NCI-H1930 (cell line): ENCODE measurements at regions not wholly inside any gene's neighbourhood (a gene's known extent, or its start where the extent isn't known, plus 50 kb on each side); places are given as distances from the start of the nearest gene placed in this dataset.
"Not testable (repeated sequence)": the region's sequence is repeated elsewhere in the genome, so short reads cannot be mapped to it uniquely, and the experiment has no call there.

ENCODE experiments used
- DNase-seq, 2 experiments: peaks; one replicate each; lab custom pipeline; 2025; lab: John Stamatoyannopoulos, UW

- no peak for DNase-seq
These were observed 385.2 kb downstream of the GPAT3 start for GRCh38 chr4:83921124-83921523.

- DNase-seq, result no peak
These were observed 384.5 kb downstream of the GPAT3 start for GRCh38 chr4:83920375-83920774.

- DNase-seq, result no peak
These were observed 381.7 kb downstream of the GPAT3 start for GRCh38 chr4:83917572-83917971.

DNA sequence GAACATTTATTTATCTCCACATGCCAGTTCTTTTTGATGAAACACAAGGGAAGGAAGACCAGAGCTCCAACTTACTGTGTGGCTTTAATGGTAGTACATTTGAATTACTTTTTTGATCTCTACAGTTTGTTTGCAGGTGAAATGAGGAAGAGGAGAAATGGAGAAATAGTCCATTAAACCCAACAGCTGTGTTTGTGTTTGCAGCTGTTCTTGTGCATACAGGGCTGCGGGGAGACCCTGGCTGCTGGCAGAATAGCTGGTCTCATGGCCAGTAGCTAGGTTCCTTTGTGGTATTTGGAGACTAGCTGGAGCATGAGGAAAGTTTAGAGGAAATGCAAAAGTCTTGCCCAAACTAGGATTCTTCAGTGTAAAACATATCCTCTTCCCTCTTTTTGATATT, 374.8 kb downstream of the GPAT3 start:
- no peak for DNase-seq

- DNase-seq, result no peak
These were observed 370.7 kb downstream of the GPAT3 start for GRCh38 chr4:83906561-83906960.

DNA sequence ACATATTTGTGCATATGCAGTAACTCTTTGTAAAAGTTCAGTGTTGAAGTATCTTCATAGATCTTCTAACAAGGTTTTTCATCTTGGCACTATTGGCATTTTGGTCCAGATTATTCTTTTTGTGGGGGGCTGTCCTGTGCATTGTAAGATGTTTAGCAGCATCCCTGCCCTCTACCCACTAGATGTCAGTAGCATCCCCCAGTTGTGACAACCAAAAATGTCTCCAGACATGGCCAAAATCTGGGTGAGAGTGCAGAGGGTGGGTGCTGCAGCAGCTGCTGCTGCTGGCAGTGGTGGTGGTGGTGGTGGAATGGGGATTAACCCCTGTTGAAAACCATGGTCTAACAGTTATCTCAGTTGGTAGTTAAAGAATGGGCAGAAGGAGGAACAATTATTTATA, 370.0 kb downstream of the GPAT3 start:
- peak in 1 of 2 experiments; percentile 25 for DNase-seq

- not testable (repeated sequence) for DNase-seq
These were observed 367.8 kb downstream of the GPAT3 start for GRCh38 chr4:83903740-83904139.

DNA sequence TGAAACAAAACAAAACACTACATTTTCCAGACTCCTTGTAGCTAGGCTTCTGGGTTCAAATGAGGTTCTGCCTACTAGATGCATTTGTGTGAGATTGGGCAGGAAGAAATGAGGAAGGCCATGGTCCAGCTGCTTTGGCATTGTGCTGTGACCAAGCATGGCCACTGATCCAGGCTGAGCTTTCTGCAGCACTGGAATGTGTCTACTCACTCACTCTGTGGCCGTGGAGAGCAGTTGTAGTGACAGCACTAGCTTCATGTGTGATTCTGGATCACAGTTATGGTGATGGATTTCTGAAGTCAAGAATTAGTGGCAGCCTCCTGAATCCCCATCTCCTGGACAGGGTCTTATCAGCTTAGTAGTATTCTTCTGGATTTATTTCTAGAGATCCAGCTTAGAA, 358.9 kb downstream of the GPAT3 start:
- no peak for DNase-seq

DNA sequence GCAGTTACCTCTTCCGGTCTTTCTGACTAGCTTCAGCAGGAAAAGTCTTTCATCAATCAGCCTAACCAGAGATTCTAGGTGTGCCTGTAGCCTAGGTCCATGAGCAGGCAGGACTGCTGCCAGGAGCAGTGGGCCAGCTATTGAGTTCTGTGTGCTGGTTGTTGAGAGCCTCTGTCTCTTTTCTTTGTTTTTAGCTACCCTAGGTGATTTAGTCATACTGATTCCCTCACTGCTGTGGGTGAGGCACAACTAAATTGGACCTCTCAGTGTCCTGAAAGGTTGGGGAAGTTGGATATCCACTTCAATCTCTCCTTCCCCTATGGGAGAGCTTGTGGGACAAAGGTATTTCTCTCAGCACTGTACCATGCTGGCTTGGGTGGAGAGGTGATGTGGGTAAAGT, 354.9 kb downstream of the GPAT3 start:
- no peak for DNase-seq

- no peak for DNase-seq
These were observed 354.3 kb downstream of the GPAT3 start for GRCh38 chr4:83890231-83890630.

- no peak for DNase-seq
These were observed 353.9 kb downstream of the GPAT3 start for GRCh38 chr4:83889802-83890201.

GRCh38 chr4:83885256-83886182, 349.6 kb downstream of the GPAT3 start:
- no peak for DNase-seq

DNA sequence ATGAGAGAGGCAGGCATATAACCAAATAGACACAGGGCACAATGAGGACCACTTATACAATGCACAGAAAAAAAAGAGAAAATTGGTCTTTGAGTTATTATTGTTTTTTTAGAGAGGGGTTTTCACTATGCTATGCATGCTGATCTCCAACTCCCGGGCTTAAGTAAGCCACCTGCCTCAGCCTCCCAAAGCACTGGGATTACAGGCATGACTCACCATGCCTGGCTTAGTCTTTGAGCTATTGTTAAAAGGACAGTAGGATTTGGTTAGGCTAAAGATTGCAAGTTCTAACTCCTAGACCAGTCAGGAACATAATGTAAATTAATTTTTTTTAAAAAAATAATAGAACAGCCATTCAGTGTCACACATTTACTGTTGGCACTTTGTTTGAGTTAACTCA, 340.1 kb downstream of the GPAT3 start:
- DNase-seq, result no peak

DNA sequence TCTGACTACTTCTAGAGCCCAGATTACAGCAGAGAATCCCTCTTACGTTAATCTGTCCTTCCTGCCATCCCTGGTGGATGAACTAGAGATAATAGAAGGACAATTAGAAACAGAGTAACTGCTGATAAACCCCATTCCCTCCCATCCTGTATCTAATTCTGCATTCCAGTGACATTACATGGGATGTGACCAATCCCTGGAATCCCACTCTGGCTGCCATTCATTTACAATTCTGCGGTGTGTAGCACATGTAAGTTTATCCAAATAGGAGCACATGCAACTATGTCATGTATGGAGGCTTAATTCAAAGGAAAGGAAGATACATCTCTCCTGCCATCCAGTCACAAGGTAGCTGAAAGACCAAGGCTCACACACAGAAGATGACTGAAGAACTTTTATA, 339.5 kb downstream of the GPAT3 start:
- DNase-seq, result no peak

DNA sequence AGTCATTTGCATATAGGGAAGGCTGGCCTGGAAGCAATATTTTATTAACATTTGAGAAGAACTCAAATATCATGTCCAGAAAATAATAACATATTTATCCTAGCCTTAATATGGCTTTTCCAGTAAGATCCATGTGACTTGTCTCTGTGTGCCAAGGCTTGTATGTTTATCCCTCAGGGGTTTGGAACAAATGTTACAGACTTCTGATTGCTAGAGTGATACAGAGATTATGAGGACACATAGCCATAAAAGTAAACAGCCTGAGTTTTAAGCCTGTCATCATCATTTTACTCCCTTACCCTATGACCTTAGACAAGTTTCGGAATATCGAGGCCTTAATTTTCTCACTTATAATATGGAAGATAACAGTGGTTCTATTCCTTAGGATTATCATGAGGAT, 338.1 kb downstream of the GPAT3 start:
- no peak for DNase-seq

GRCh38 chr4:83870328-83870950, 334.5 kb downstream of the GPAT3 start:
- no peak for DNase-seq

DNA sequence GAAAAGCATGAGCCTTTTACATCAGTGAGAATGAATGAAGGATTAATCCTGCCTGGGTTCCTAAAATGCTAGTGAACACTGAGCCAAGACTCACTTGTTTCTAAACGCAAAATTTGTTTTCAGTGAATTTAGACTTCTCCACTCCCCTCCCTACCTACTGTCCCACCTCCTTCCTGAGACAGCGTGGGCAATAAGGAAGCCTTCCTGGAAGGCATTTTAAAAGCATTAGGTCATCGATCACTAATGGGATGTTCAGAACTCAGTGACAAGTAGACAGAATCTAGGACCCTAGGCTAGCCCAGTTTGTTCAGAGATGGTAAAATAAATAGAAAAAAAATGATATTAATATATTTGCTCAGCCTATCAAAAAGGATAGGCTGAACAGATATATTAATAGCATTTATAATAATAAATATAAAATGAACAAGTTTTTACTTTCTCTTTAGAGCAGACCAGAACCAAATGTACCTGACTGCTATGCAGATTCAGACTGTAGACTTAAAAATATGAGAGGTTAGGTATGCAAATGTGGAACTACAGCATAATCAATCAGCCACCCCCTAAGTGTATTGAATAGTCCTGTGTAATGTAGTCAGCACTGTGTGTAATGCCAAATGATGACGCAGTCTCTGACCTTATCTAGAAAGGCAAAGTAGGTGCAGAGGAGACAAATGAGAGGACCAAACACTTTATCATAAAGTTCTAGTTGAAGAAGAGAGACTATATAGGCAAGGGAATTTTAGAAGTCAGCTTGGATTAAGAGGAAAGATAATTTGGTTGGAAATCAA, 331.1 kb downstream of the GPAT3 start:
- DNase-seq, result no peak

GRCh38 chr4:83865417-83866150, 329.7 kb downstream of the GPAT3 start:
- no peak for DNase-seq

DNA sequence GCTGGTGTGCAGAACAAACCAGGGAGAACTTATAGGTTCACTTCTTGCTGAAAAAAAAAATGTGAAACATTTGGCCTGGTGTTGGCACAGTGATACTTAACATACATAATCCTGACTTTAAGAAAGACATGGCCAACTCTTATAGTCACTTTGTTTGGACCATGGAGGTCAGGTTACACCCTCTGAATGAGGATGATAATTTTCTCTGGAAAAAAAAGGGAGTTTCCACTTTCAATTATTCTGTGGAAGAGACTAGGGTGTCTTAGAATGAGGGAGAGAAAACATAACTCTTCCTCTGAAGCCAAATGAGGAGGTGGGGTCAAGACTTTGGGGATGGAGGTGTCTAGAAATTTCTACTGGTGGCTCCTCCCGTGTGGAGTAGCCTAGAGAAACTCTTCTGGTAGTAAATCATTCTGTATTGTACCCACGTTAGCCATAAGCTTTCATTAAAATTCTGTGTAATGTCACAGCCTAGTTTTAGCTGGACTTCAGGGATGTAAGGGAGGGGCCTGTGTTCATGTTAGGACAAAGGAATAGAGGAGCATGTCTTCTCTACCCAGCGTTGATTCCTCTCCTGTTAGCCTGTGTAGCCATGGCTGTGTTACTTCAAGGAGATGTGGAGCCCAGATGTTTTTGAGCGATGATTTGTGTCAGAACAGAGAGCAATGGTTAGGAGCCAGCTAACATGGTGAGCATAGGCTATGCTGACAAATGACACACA, 328.3 kb downstream of the GPAT3 start:
- DNase-seq, result no peak

DNA sequence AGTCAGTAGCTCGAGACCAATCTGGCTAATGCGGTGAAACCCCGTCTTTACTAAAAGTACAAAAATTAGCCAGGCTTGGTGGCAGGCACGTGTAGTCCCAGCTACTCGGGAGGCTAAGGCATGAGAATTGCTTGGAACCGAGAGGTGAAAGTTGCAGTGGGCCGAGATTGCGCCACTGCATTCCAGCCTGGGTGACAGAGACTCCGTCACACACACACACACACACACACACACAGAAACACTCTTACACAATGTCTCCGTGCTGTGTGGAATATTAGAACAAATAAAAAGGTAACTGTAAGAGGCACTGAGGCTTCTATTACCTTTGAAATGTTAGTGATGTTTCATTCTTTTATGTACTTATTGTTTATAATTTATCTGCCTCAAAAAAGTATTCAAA, 326.6 kb downstream of the GPAT3 start:
- DNase-seq, result no peak

DNA sequence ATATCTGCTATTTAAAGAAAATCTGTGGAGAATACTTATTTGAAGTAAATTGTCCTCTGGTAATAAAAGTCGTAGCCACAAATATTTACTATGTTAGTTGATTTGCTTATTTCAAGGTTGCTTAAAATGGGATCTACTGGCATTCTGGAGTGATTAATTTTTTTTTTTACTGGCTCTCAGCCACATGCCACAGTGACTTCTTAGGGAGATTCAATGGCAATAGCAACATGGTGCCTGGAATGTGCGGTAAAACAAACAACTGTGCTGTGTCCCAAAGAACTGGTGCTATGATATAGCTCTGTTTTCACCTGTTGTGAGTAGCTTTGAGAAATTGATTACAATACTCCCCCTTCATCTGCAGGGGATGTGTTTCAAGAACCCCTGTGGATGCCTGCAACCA, 324.3 kb downstream of the GPAT3 start:
- no peak for DNase-seq
